ENCODE measurements at regions not wholly inside any gene's neighbourhood (a gene's known extent, or its start where the extent isn't known, plus 50 kb on each side); places are given as distances from the start of the nearest gene placed in this dataset.

DNA sequence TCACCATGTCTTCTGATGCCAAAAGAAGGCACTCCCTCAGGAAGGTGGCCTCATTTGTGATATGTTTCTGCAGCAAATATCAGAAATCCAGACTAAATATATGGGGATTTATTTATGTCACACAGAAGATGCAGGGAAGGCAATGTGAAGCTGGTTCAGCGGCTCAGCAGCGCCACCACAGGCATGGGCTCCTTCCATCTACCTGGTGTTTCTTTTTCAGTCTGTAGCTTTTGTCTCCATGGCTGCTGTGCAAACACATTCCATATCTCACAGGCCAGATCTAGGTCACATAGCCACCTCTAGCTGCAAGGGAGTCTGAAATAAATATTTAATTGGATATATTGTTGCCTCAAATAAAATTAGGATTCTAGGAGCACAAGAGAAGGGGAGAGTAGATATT is 502.1 kb upstream of the IL12A start:
- no peak overlapping the region for H3K9ac ChIP-seq (ENCODE audit: control insufficient read depth, extremely low read depth, insufficient read depth, low read length)
- H3K27me3 ChIP-seq (ENCODE audit: control insufficient read depth, extremely low read depth, insufficient read depth, low read length), result no peaks in the 10 kb centered on the region
- H4K20me1 ChIP-seq (ENCODE audit: control insufficient read depth, extremely low read depth, insufficient read depth, low read length), result no peaks in the 10 kb centered on the region
- H3K36me3 ChIP-seq (ENCODE audit: control insufficient read depth in 2 of 2, extremely low read depth in 1 of 2, insufficient read depth in 2 of 2, low read length in 2 of 2), result no peaks in the 10 kb centered on the region
- no peaks in the 10 kb centered on the region for H3K9me3 ChIP-seq (ENCODE audit: control insufficient read depth, low read depth, low read length)
- no peak overlapping the region for H3K4me3 ChIP-seq (ENCODE audit: control insufficient read depth in 2 of 3, extremely low read depth in 1 of 3, insufficient read depth in 2 of 3, low read depth in 1 of 3, low read length in 3 of 3)
- no peak overlapping the region for H3K27ac ChIP-seq (ENCODE audit: control insufficient read depth, insufficient read depth, low read length)
- H3K4me2 ChIP-seq (ENCODE audit: control insufficient read depth, extremely low read depth, insufficient read depth, low read depth, low read length), result no peak overlapping the region
- no peaks in the 10 kb centered on the region for H3K79me2 ChIP-seq (ENCODE audit: control insufficient read depth, insufficient read depth, low read length)
- DNase-seq (ENCODE audit: low read depth, low spot score) (no peak), FAIRE-seq (no peak)
- TF ChIP-seq EZH2 (IDR thresholded peaks at IDR 0.05; ENCODE audit: low read length), result no peak
- TF ChIP-seq, protein P1, sequence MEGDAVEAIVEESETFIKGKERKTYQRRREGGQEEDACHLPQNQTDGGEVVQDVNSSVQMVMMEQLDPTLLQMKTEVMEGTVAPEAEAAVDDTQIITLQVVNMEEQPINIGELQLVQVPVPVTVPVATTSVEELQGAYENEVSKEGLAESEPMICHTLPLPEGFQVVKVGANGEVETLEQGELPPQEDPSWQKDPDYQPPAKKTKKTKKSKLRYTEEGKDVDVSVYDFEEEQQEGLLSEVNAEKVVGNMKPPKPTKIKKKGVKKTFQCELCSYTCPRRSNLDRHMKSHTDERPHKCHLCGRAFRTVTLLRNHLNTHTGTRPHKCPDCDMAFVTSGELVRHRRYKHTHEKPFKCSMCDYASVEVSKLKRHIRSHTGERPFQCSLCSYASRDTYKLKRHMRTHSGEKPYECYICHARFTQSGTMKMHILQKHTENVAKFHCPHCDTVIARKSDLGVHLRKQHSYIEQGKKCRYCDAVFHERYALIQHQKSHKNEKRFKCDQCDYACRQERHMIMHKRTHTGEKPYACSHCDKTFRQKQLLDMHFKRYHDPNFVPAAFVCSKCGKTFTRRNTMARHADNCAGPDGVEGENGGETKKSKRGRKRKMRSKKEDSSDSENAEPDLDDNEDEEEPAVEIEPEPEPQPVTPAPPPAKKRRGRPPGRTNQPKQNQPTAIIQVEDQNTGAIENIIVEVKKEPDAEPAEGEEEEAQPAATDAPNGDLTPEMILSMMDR (optimal IDR thresholded peaks at IDR 0.05 in 1 of 3, IDR thresholded peaks at IDR 0.05 in 1 of 3, conservative IDR thresholded peaks at IDR 0.05 in 1 of 3; ENCODE audit: extremely low read depth in 1 of 3, insufficient read depth in 2 of 3, low read length in 3 of 3), result peak; percentile 22 to 61 (median 40)
- H3K4me1 ChIP-seq (ENCODE audit: control insufficient read depth, extremely low read depth, insufficient read depth, low read length), result peaks cover 4% of the 10 kb centered on the region
- dilution Hi-C loops (cut with MboI; ENCODE audit: extremely low pct_ligation_motif_present, low sequenced_read_pairs), result no loop called here
- H2AFZ ChIP-seq (ENCODE audit: control insufficient read depth, low read length), result no peak overlapping the region
- H3K9me1 ChIP-seq (ENCODE audit: control insufficient read depth, extremely low read depth, insufficient read depth, low read length), result no peaks in the 10 kb centered on the region

DNA sequence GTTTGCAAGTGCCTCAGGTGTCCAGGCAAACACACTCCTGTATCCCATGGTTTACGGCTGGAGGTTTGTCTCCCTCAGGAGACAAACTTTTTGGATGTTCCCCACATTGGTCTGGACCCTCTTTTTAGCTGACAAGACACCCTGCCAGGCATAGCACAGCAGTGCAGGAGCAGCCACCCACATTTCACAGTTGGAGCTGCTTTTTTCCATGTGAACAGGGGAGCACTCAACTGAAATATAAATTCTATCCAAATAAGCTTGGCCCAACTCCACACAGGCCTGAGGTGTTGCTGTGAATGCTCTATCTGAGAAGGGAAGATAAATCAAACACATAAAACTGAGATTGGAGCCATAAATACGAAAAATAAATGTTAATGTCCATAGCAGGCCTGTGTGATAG is 501.3 kb upstream of the IL12A start:
- TF ChIP-seq, protein P1 (optimal IDR thresholded peaks at IDR 0.05 in 1 of 3, IDR thresholded peaks at IDR 0.05 in 1 of 3, conservative IDR thresholded peaks at IDR 0.05 in 1 of 3; ENCODE audit: extremely low read depth in 1 of 3, insufficient read depth in 2 of 3, low read length in 3 of 3), result no peak
- no peak for TF ChIP-seq EZH2 (IDR thresholded peaks at IDR 0.05; ENCODE audit: low read length)
- Histone ChIP-seq H3K27ac (ENCODE audit: control insufficient read depth, insufficient read depth, low read length) (no peak overlapping the region), H3K9ac (ENCODE audit: control insufficient read depth, extremely low read depth, insufficient read depth, low read length) (no peak overlapping the region), H3K36me3 (ENCODE audit: control insufficient read depth in 2 of 2, extremely low read depth in 1 of 2, insufficient read depth in 2 of 2, low read length in 2 of 2) (no peaks in the 10 kb centered on the region), H4K20me1 (ENCODE audit: control insufficient read depth, extremely low read depth, insufficient read depth, low read length) (no peaks in the 10 kb centered on the region), H3K79me2 (ENCODE audit: control insufficient read depth, insufficient read depth, low read length) (no peaks in the 10 kb centered on the region), H2AFZ (ENCODE audit: control insufficient read depth, low read length) (no peak overlapping the region), H3K27me3 (ENCODE audit: control insufficient read depth, extremely low read depth, insufficient read depth, low read length) (no peaks in the 10 kb centered on the region), H3K9me1 (ENCODE audit: control insufficient read depth, extremely low read depth, insufficient read depth, low read length) (no peaks in the 10 kb centered on the region), H3K9me3 (ENCODE audit: control insufficient read depth, low read depth, low read length) (no peaks in the 10 kb centered on the region), H3K4me3 (ENCODE audit: control insufficient read depth in 2 of 3, extremely low read depth in 1 of 3, insufficient read depth in 2 of 3, low read depth in 1 of 3, low read length in 3 of 3) (no peak overlapping the region), H3K4me1 (ENCODE audit: control insufficient read depth, extremely low read depth, insufficient read depth, low read length) (no peaks in the 10 kb centered on the region), H3K4me2 (ENCODE audit: control insufficient read depth, extremely low read depth, insufficient read depth, low read depth, low read length) (no peak overlapping the region)
- dilution Hi-C loops (cut with MboI; ENCODE audit: extremely low pct_ligation_motif_present, low sequenced_read_pairs), result no loop called here
- FAIRE-seq, result no peak
- no peak for DNase-seq (ENCODE audit: low read depth, low spot score)
